ENCODE measurements at regions not wholly inside any gene's neighbourhood (a gene's known extent, or its start where the extent isn't known, plus 50 kb on each side); places are given as distances from the start of the nearest gene placed in this dataset.

DNA sequence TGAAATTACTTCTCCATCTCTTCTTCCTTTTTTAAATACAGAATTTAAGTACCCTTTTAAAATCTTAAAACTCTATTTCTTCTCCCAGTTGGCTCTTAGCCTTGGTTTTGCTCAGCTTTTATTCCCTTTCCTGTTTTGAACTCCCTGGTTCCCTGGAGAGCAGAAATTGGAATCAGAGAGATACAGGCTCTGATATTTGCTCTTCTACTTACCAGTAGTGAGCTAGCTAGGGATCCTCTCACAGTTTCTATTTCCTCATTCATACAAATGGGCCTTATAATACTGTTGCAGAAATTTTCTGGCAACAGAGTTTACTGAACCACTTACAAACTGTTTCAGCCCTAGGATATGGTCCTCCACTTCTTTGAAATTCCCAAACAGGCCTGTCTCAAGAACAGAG is 606.3 kb downstream of the NUF2 start:
- Mint-ChIP-seq H3K27me3 (ENCODE audit: insufficient read depth, unreplicated experiment) (peaks cover 16% of the 10 kb centered on the region), H3K4me3 (ENCODE audit: unreplicated experiment) (no peak overlapping the region), H3K27ac (ENCODE audit: unreplicated experiment) (no peak overlapping the region), H3K36me3 (ENCODE audit: insufficient read depth, unreplicated experiment) (no peaks in the 10 kb centered on the region), H3K9me3 (ENCODE audit: unreplicated experiment) (no peaks in the 10 kb centered on the region), H3K4me1 (ENCODE audit: low read depth, unreplicated experiment) (no peaks in the 10 kb centered on the region)
- intact Hi-C loops (cut with micrococcal nuclease; ENCODE audit: unreplicated experiment) = no loop called here
- ChIA-PET POLR2A (no interaction called here), CTCF (no interaction called here)
- TF ChIP-seq, protein P1, sequence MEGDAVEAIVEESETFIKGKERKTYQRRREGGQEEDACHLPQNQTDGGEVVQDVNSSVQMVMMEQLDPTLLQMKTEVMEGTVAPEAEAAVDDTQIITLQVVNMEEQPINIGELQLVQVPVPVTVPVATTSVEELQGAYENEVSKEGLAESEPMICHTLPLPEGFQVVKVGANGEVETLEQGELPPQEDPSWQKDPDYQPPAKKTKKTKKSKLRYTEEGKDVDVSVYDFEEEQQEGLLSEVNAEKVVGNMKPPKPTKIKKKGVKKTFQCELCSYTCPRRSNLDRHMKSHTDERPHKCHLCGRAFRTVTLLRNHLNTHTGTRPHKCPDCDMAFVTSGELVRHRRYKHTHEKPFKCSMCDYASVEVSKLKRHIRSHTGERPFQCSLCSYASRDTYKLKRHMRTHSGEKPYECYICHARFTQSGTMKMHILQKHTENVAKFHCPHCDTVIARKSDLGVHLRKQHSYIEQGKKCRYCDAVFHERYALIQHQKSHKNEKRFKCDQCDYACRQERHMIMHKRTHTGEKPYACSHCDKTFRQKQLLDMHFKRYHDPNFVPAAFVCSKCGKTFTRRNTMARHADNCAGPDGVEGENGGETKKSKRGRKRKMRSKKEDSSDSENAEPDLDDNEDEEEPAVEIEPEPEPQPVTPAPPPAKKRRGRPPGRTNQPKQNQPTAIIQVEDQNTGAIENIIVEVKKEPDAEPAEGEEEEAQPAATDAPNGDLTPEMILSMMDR (IDR thresholded peaks at IDR 0.05; ENCODE audit: insufficient read depth in 1 of 2, low read depth in 1 of 2, low read length in 1 of 2, severe bottlenecking in 1 of 2, unreplicated experiment in 1 of 2) = no peak
- Histone ChIP-seq H3K36me3 (ENCODE audit: control insufficient read depth, insufficient read depth, low read length) (no peaks in the 10 kb centered on the region), H3K4me3 (ENCODE audit: low read depth, low read length) (no peak overlapping the region), H3K27me3 (replicated peaks; ENCODE audit: control insufficient read depth, insufficient read depth, low read length) (no peaks in the 10 kb centered on the region), H3K4me1 (no peaks in the 10 kb centered on the region), H3K9me3 (no peaks in the 10 kb centered on the region)
- DNase-seq = no peak
- BruUV-seq (replicated peaks) = no TSS peak

DNA sequence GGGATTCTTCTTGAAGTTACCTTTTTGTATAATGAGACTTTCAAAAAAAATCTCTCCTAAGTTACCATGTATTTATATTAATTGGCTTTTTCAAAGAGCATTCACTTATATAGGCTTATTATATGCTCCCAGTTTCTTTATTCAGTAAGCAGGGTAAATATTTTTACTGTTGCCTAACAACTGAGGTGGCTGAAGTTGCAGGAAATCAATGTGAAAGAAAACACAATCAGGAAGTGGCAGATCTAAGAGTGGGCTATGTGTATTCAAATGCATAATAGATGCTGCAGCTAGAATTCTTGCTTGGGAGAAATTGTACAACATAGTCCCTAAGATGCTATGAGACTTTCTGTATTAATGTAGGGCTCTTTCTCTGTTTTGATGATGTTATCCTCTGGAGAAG is 606.9 kb downstream of the NUF2 start:
- ChIA-PET CTCF (no interaction called here), POLR2A (no interaction called here)
- no peak overlapping the region for H3K4me3 ChIP-seq (ENCODE audit: low read depth, low read length)
- DNase-seq = no peak
- H3K4me3 Mint-ChIP-seq (ENCODE audit: unreplicated experiment) = no peak overlapping the region
- no peaks in the 10 kb centered on the region for H3K36me3 Mint-ChIP-seq (ENCODE audit: insufficient read depth, unreplicated experiment)
- no peak overlapping the region for H3K27ac Mint-ChIP-seq (ENCODE audit: unreplicated experiment)
- H3K36me3 ChIP-seq (ENCODE audit: control insufficient read depth, insufficient read depth, low read length) = no peaks in the 10 kb centered on the region
- no peaks in the 10 kb centered on the region for H3K9me3 Mint-ChIP-seq (ENCODE audit: unreplicated experiment)
- H3K9me3 ChIP-seq = no peaks in the 10 kb centered on the region
- H3K4me1 Mint-ChIP-seq (ENCODE audit: low read depth, unreplicated experiment) = no peaks in the 10 kb centered on the region
- TF ChIP-seq, protein P1 (IDR thresholded peaks at IDR 0.05; ENCODE audit: insufficient read depth in 1 of 2, low read depth in 1 of 2, low read length in 1 of 2, severe bottlenecking in 1 of 2, unreplicated experiment in 1 of 2) = no peak
- no TSS peak for BruUV-seq (replicated peaks)
- H3K27me3 Mint-ChIP-seq (ENCODE audit: insufficient read depth, unreplicated experiment) = peaks cover 19% of the 10 kb centered on the region
- no peaks in the 10 kb centered on the region for H3K27me3 ChIP-seq (replicated peaks; ENCODE audit: control insufficient read depth, insufficient read depth, low read length)
- no peaks in the 10 kb centered on the region for H3K4me1 ChIP-seq
- intact Hi-C loops (cut with micrococcal nuclease; ENCODE audit: unreplicated experiment) = no loop called here

DNA sequence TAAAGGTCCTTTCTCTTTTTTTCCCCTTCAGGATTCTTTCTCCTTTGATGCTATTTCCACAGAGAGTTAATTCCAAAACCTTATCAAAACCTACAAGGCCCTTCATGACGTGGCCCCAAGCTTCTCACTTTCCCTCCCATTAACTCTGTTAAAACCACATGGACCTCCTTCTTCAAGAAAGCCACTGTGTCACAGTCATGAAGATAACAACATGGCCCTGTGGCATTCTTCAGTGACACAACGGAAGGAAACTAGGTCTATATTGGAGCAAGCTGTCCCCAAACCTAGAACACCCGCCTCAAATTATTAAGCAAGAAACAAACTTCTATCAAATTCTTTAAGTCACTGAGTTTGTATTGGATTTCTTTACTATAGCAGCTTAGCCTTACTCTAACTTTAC is 611.1 kb downstream of the NUF2 start:
- intact Hi-C loops (cut with micrococcal nuclease; ENCODE audit: unreplicated experiment) = no loop called here
- Mint-ChIP-seq H3K4me3 (ENCODE audit: unreplicated experiment) (no peak overlapping the region), H3K9me3 (ENCODE audit: unreplicated experiment) (no peaks in the 10 kb centered on the region), H3K27me3 (ENCODE audit: insufficient read depth, unreplicated experiment) (peaks cover 11% of the 10 kb centered on the region), H3K27ac (ENCODE audit: unreplicated experiment) (no peak overlapping the region), H3K4me1 (ENCODE audit: low read depth, unreplicated experiment) (no peaks in the 10 kb centered on the region), H3K36me3 (ENCODE audit: insufficient read depth, unreplicated experiment) (no peaks in the 10 kb centered on the region)
- ChIA-PET POLR2A (no interaction called here), CTCF (no interaction called here)
- no peak for DNase-seq
- H3K27me3 ChIP-seq (replicated peaks; ENCODE audit: control insufficient read depth, insufficient read depth, low read length) = no peaks in the 10 kb centered on the region
- TF ChIP-seq, protein P1 (IDR thresholded peaks at IDR 0.05; ENCODE audit: insufficient read depth in 1 of 2, low read depth in 1 of 2, low read length in 1 of 2, severe bottlenecking in 1 of 2, unreplicated experiment in 1 of 2) = no peak
- H3K36me3 ChIP-seq (ENCODE audit: control insufficient read depth, insufficient read depth, low read length) = no peaks in the 10 kb centered on the region
- H3K9me3 ChIP-seq = no peaks in the 10 kb centered on the region
- H3K4me3 ChIP-seq (ENCODE audit: low read depth, low read length) = no peak overlapping the region
- H3K4me1 ChIP-seq = no peaks in the 10 kb centered on the region
- no TSS peak for BruUV-seq (replicated peaks)
